Smooth muscle cell (in vitro differentiated cells): ENCODE measurements at regions not wholly inside any gene's neighbourhood (a gene's known extent, or its start where the extent isn't known, plus 50 kb on each side); places are given as distances from the start of the nearest gene placed in this dataset.

ENCODE experiments used
- DNase-seq: peaks from one replicate; lab custom pipeline; 2025; ENCODE audit not compliant: unreplicated experiment; lab: John Stamatoyannopoulos, UW
- H2AFZ ChIP-seq: fragments of 200-600 bp; sonication (generic); 2 replicates; pipeline ENCODE4 v1.6.0; 2016; ENCODE audit warnings: antibody characterized with exemption, low read depth, mild to moderate bottlenecking
- H3F3A ChIP-seq: fragments of 200-600 bp; sonication (generic); 2 replicates; pipeline ENCODE4 v1.6.0; 2017; ENCODE audit warnings: antibody characterized with exemption, low read depth
- H3K27ac ChIP-seq: fragments of 200-600 bp; sonication (generic); 2 replicates; pipeline ENCODE4 v1.5.1; 2016; ENCODE audit warnings: low read depth, mild to moderate bottlenecking
- H3K27me3 ChIP-seq: fragments of 200-600 bp; sonication (generic); 2 replicates; pipeline ENCODE4 v1.6.1; 2016; ENCODE audit warnings: low read depth, mild to moderate bottlenecking
- H3K36me3 ChIP-seq: fragments of 200-600 bp; sonication (generic); 2 replicates; pipeline ENCODE4 v1.5.1; 2016; ENCODE audit warnings: low read depth
- H3K4me1 ChIP-seq: fragments of 200-600 bp; sonication (generic); 2 replicates; pipeline ENCODE4 v1.5.1; 2016; ENCODE audit warnings: low read depth
- H3K4me2 ChIP-seq: fragments of 200-600 bp; sonication (generic); 2 replicates; pipeline ENCODE4 v1.6.0; 2016; ENCODE audit warnings: mild to moderate bottlenecking
- H3K4me3 ChIP-seq: fragments of 200-600 bp; sonication (generic); 2 replicates; pipeline ENCODE4 v1.5.1; 2016; ENCODE audit warnings: mild to moderate bottlenecking
- H3K79me2 ChIP-seq: fragments of 200-600 bp; sonication (generic); 2 replicates; pipeline ENCODE4 v1.6.0; 2016; ENCODE audit warnings: low read depth, mild to moderate bottlenecking
- H3K9ac ChIP-seq: fragments of 200-600 bp; sonication (generic); 2 replicates; pipeline ENCODE4 v1.6.0; 2016; ENCODE audit warnings: low read depth
- H3K9me3 ChIP-seq: fragments of 200-600 bp; sonication (generic); replicated peaks from 2 replicates; pipeline ENCODE4 v1.5.1; 2016; ENCODE audit warnings: low read depth
- H4K20me1 ChIP-seq: fragments of 200-600 bp; sonication (generic); 2 replicates; pipeline ENCODE4 v1.6.0; 2016; ENCODE audit warnings: low read depth
- WGBS: methylation state at CpG from one replicate; pipeline ENCODE4 v1.1.7; 2016; ENCODE audit warnings: low lambda C conversion rate; 5-methylcytosine and 5-hydroxymethylcytosine counted together
- TF ChIP-seq, protein P1 (sequence below): fragments of 200-600 bp; sonication (generic); IDR thresholded peaks from 2 replicates; pipeline ENCODE4 v1.5.1; 2017; ENCODE audit warnings: borderline replicate concordance, mild to moderate bottlenecking, antibody characterized with exemption; ENCODE audit not compliant: insufficient read depth, poor library complexity, severe bottlenecking

DNA sequence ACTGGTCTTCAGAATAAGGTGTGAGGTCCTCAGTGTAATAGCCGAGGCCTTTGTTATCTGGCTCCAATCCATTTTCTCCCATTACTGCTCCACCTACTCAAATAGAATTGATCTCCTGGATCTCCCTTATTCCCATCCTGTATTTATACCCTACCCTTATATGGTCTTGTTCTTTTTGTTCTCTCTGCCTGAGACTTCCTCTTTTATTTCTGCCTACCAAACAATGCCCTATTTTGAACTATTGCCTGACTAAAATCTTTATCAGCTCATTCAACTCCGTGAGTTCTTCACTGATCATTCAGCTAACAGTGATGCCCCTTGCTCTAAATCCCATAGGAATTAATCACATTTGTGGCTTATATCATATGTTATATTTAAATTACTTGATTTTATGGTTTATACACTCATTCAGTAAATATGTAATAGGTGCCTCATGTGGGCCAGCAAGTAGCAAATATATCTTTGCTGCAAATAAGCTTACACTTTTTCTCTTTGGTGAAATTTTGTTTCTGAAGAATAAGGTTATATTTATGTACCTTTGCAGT lies 417.5 kb upstream of the MEF2C start:
- Histone ChIP-seq H2AFZ (no peak overlapping the region), H3K4me1 (no peaks in the 10 kb centered on the region), H3K36me3 (no peaks in the 10 kb centered on the region), H3K4me2 (no peak overlapping the region), H3K4me3 (no peak overlapping the region), H3K27me3 (no peaks in the 10 kb centered on the region), H3K9ac (no peak overlapping the region), H3F3A (no peaks in the 10 kb centered on the region), H3K79me2 (no peaks in the 10 kb centered on the region), H3K27ac (no peak overlapping the region), H3K9me3 (no peaks in the 10 kb centered on the region), H4K20me1 (no peaks in the 10 kb centered on the region)
- no peak for DNase-seq
- WGBS = 88% methylated on average over 2 of the region's 2 CpGs
- TF ChIP-seq, protein P1, sequence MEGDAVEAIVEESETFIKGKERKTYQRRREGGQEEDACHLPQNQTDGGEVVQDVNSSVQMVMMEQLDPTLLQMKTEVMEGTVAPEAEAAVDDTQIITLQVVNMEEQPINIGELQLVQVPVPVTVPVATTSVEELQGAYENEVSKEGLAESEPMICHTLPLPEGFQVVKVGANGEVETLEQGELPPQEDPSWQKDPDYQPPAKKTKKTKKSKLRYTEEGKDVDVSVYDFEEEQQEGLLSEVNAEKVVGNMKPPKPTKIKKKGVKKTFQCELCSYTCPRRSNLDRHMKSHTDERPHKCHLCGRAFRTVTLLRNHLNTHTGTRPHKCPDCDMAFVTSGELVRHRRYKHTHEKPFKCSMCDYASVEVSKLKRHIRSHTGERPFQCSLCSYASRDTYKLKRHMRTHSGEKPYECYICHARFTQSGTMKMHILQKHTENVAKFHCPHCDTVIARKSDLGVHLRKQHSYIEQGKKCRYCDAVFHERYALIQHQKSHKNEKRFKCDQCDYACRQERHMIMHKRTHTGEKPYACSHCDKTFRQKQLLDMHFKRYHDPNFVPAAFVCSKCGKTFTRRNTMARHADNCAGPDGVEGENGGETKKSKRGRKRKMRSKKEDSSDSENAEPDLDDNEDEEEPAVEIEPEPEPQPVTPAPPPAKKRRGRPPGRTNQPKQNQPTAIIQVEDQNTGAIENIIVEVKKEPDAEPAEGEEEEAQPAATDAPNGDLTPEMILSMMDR = no peak

DNA sequence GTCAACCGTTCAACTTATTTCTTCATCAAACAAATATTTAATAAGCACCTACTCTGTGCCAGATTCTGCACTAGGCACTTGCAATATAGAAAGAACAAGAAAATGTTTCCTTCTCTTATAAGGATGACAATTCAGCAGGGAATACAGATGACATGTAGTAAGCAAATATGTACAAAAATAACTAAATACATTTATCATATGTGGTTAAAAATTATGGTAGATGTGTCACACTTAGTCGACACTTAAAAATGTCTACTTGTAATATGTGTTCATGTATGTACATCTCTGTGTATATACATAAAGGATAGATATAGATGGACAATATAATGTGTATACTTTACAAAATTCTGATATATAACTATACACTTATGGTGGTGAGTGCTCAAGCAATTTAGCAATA lies 417.0 kb upstream of the MEF2C start:
- Histone ChIP-seq H4K20me1 (no peaks in the 10 kb centered on the region), H3K9ac (no peak overlapping the region), H3F3A (no peaks in the 10 kb centered on the region), H3K9me3 (no peaks in the 10 kb centered on the region), H2AFZ (no peak overlapping the region), H3K4me1 (no peaks in the 10 kb centered on the region), H3K36me3 (no peaks in the 10 kb centered on the region), H3K4me3 (no peak overlapping the region), H3K79me2 (no peaks in the 10 kb centered on the region), H3K27ac (no peak overlapping the region), H3K27me3 (no peaks in the 10 kb centered on the region), H3K4me2 (no peak overlapping the region)
- TF ChIP-seq, protein P1 = no peak
- 91% methylated on average over 2 of the region's 2 CpGs for WGBS
- DNase-seq = no peak

DNA sequence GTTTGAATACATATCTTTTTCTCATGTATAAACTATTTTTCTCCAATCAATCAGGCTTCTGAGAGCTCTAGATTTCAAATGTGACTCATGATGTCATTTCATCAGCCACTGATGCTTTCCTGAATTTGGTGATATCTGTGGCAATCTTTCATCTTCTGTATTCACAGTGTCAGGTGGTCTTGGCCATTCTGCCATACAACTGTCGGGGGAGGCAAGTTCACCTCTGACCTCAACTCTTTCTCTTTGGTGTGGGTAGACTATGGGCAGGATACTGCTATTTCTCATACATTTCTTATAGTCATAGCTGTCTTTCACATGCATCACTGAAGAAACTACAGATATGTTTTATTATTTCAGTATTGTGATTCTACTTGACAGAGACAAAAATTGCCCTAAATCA lies 414.1 kb upstream of the MEF2C start:
- Histone ChIP-seq H3K27ac (no peak overlapping the region), H3K36me3 (no peaks in the 10 kb centered on the region), H3K4me3 (no peak overlapping the region), H4K20me1 (no peaks in the 10 kb centered on the region), H3K4me1 (no peaks in the 10 kb centered on the region), H2AFZ (no peak overlapping the region), H3K79me2 (no peaks in the 10 kb centered on the region), H3K27me3 (no peaks in the 10 kb centered on the region), H3K4me2 (no peak overlapping the region), H3F3A (no peaks in the 10 kb centered on the region), H3K9ac (no peak overlapping the region), H3K9me3 (no peaks in the 10 kb centered on the region)
- TF ChIP-seq, protein P1 = no peak
- DNase-seq = no peak
- 78% methylated on average over 1 of the region's 1 CpG for WGBS

DNA sequence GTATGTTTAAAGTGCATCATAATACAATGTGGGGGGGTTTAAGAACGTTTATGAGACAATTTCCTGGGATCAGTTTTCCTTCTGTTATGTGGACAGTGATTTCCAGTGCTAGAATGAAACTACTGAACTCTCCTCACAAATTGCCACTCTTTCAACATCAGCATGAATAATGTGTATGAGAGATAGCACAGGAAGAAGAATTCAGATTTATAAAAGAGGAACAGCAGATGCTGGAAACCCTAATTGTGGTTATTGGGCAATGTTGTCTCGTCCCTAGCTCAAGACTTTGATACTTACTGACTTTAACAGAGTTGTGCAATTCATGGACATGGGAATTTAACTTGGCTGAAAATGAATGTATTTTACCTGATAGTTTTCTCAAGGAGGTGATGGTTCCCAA lies 410.8 kb upstream of the MEF2C start:
- Histone ChIP-seq H3K79me2 (no peaks in the 10 kb centered on the region), H4K20me1 (no peaks in the 10 kb centered on the region), H3F3A (no peaks in the 10 kb centered on the region), H2AFZ (peak overlapping the region; percentile 57), H3K4me3 (no peak overlapping the region), H3K27ac (no peak overlapping the region), H3K9me3 (no peaks in the 10 kb centered on the region), H3K27me3 (no peaks in the 10 kb centered on the region), H3K4me2 (peak overlapping the region; percentile 1), H3K9ac (no peak overlapping the region), H3K36me3 (no peaks in the 10 kb centered on the region), H3K4me1 (no peaks in the 10 kb centered on the region)
- TF ChIP-seq, protein P1 = no peak
- WGBS = 24% methylated on average over 2 of the region's 2 CpGs
- no peak for DNase-seq
